Embryonic facial prominence (tissue), 1 donor: ENCODE measurements at regions not wholly inside any gene's neighbourhood (a gene's known extent, or its start where the extent isn't known, plus 50 kb on each side); places are given as distances from the start of the nearest gene placed in this dataset.

Experiments
- DNase-seq: peaks from one replicate; pipeline ENCODE4 v3.0.0-alpha.2; 2016; ENCODE audit errors: extremely low spot score

- DNase-seq = no peak
Measured at GRCh38 chr6:142500250-142500786, 198.5 kb downstream of the ADGRG6 start.

- DNase-seq = no peak
Measured at GRCh38 chr6:142501795-142502194, 200.0 kb downstream of the ADGRG6 start.

GRCh38 chr6:142507065-142507464, 205.3 kb downstream of the ADGRG6 start:
- no peak for DNase-seq

- DNase-seq = no peak
Measured at GRCh38 chr6:142510211-142510610, 208.4 kb downstream of the ADGRG6 start.

DNA sequence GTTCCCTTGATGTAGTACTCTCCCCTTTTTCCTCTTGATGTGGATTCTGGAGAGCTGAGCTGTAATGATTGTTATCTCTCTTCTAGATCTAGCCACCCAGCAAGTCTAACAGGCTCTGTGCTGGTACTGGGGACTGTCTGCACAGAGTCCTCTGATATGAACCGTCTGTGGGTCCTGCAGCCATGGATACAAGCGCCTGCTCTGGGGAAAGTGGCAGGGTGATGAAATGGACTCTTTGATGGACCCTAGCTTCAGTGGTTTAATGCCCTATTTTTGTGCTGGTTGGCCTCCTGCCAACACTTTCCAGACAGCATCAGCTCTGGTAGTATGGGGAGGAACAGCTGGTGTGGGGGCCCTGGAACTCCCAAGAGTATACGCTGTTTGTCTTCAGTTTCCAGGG, 216.3 kb downstream of the ADGRG6 start:
- DNase-seq = no peak

- DNase-seq = no peak
Measured at GRCh38 chr6:142518761-142519160, 217.0 kb downstream of the ADGRG6 start.

DNA sequence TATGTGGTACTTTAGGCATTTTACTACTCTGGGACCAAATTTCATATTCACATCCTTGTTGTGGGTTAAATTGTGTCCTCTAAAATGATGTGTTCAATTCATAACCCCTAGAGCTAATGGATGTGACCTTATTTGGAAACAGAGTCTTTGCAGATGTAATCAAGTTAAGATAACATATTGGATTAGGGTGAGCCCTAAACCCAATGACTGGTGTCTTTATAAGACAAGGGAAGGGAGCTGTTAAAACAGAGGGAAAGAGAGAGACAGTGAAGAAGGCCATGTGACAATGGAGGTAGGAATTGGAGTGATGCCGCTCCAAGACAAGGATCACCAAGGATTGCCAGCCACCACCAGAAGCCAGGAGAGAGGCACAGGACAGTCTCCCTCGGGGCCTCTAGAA, 220.0 kb downstream of the ADGRG6 start:
- no peak for DNase-seq

DNA sequence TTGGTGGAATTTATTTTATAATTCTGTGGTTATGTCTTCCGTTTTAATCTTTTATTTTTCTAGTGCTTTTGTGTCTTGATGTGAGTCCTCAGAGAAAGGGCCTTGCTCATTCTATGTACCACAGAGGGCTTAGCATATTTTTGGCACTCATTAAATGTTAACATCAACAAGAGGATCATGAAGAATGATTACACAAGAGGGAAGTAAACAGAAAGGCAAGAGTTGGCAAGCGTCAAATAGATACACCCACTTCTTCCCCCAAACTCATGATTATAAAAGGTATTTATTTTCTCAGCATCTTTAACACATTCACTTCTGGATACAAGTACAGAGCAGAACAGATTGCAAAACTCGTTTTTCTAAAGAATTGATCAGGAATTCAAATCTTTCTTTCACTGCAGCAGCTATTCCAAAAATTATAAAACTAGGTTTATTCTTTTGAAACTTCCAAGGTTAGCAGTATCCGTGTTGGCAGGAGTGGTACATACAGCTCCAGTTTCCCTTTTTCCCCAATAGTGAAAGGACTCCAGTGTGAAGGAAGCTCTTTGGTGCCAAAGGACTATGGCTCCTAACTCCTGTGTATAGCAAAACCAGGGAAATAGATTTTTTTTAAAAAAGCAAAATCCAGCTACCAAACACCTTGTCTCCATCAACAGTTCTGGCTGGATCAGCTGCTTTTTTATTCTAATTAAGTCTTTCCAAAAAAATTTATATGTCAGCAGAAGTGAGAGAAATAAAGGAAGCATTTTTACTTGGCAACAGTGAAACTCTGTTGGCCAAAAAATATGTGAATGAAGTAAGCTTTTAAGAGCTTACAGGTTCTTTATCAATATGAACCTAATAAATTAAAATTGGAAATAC, 221.9 kb downstream of the ADGRG6 start:
- DNase-seq = peak; percentile 8

DNA sequence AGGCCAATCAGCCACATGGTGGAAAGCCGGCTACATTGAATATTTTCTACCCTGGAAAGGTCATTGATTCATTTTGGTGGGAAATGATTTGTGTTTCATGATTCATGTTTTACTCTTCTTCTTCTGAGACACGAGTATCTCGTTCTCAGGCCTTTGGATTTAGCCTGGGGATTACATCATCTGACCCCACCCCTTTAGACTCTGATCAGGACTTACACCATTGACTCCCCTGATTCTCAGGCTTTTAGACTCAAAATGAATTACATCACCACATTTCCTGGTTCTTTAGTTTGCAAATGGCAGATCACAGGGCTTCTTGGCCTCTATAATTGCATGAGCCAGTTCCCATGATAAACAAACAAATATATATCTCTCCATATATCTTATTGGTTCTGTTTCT, 228.8 kb downstream of the ADGRG6 start:
- no peak for DNase-seq

DNA sequence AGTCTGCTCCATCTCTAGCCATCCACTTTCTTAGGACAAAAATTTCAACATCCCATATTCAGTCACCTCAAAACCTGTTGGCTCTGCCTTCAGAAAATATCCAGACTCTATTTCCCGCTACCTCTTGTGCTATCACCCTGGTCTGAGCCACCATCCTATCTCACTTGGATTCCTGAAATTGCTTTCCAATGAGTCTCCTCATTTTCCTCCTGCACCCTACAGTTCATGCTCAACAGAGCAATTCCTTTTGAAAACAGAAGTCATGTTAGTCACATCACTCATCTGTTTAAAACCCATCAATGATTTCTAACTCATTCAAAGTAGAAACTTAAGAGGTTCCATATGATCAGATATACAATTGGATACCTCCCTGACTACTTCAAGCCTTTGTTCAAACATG, 229.9 kb downstream of the ADGRG6 start:
- DNase-seq = no peak

GRCh38 chr6:142534076-142534475, 232.3 kb downstream of the ADGRG6 start:
- DNase-seq = no peak

- DNase-seq = no peak
Measured at GRCh38 chr6:142534484-142534883, 232.7 kb downstream of the ADGRG6 start.

DNA sequence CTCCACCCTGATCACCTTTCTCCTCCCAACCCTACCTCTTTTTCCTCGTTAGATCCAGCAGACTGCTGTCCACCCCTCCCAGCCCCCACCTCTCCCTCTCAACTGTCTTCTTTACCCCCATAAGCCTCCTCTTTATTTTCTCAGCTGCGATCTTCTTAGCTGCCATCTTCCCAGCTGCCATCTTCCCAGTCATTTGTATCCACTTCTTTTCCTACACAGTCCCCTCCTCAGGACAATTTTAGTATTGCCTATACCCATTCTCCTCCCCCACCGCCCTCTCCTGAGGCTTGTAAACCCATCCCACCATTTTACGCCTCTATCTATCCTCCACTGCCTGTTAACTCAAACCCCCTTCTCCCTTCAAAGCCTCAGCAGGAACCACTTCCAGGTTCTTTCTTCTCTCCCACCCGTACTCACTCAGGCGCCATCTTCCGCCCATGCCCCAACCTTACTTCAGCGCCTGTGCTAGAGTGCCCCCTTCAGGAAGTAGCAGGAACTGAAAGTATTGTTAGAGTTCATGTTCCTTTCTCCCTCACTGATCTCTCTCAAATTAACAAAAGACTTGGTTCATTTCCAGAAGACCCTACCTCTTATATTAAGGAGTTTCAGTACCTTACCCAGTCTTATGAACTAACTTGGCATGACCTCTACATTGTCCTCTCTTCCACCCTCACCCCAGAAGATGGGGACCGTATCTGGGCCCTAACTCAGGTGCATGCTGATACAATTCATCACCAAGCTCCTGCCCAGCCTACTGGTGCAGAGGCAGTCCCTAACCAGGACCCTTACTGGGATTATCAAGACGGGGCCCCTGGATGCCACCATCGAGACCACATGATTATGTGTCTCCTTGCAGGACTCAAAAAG, 236.0 kb downstream of the ADGRG6 start:
- no peak for DNase-seq

DNA sequence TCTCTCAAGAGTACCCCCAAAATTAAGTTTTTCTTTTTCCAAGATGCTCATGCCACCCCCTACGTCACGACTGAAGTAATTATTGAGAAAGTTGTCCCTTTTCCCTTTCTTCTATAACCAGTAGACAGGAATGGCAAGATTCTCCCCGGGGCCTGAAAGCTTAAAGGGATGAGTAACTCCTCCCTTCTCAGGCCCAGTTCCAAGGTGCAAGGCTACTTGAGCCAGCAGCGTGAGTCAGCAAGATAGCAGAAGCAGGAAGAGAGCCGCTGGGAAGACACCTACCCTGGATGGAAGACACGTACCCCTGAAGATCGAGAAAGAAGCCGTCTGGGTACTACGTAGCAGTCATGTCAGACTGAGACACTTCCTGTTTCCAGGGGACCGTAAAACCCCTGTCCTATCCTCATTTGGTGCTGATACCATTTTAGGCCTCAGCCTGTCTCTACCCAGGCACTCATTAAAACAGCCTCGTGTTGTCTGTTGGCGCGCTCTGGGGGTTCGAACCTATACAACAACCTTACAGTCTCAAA, 241.0 kb downstream of the ADGRG6 start:
- no peak for DNase-seq

- peak; percentile 63 for DNase-seq
Measured at GRCh38 chr6:142543606-142544005, 241.8 kb downstream of the ADGRG6 start.

- DNase-seq = no peak
Measured at GRCh38 chr6:142544199-142544838, 242.5 kb downstream of the ADGRG6 start.

DNA sequence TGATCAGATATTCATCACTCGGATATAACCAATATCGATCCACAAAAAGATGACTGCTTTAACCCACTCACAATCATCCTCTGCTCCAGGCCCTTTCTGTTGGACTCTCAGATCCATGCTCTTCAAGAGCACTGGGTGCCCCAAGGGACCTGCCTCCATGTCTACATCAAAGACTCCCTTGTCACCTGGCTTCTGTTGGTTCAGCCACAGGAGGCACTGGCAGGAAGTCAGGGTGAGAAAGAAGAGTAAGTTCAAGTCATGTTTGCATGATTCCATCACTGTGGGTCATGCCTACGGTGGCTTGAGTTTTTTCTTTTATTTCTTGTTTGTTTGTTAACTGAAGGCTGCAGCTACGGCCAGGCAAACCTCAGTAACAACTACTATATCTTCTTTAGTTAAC, 243.3 kb downstream of the ADGRG6 start:
- no peak for DNase-seq

DNA sequence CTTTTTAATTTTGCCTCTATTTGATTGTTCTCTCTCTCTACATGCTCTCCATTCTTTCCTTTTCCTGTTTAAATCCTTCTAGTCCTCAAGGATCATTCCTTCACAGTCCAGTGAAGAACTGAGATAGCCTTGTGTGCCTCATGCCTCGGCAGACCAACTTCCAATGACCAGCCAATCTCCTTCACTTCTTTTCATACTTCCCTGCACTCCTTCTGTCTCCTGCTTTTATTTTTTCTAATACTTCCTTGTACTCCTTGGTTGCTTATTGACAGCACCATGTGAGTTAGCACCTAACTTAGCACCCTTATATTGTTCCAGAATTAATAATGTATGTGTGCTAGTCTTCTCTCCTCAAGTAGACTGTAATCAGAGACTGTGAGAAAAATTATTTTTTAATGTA, 246.8 kb downstream of the ADGRG6 start:
- no peak for DNase-seq

- DNase-seq = no peak
Measured at GRCh38 chr6:142550310-142551063, 248.7 kb downstream of the ADGRG6 start.

DNA sequence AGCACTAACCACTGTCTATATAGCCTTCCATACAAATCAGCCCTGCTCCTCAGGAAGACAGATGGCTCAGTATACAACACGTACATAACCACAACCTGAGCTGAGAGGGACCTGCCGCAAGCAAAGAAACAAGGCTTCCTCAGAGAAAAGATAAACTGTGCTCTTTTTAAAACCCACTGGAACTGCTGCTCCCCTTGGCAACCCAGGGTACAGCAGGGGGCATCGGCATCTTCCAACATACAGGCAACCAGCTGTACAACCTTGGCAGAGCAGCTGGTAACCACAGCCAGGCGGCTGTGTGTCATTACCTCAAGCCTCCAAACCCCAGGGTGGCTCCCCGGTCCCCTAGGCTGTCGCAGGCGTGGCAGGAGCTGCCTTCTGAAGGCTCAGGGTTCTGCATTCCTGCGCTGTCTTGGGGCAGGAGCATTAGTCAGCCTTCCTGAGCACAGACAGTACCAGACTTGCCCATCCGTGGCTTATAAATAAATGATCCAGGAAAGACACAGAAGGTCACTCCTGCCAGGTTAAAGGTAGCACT, 249.5 kb downstream of the ADGRG6 start:
- no peak for DNase-seq

GRCh38 chr6:142558786-142559185, 257.0 kb downstream of the ADGRG6 start:
- no peak for DNase-seq
